Astrocyte (in vitro differentiated cells and primary cell): ENCODE measurements at regions not wholly inside any gene's neighbourhood (a gene's known extent, or its start where the extent isn't known, plus 50 kb on each side); places are given as distances from the start of the nearest gene placed in this dataset.

Source experiments
- CTCF ChIP-seq: IDR thresholded peaks from 2 replicates; pipeline ENCODE4 v1.5.1; 2011; ENCODE audit warnings: low read depth, mild to moderate bottlenecking, inconsistent platforms, low read length, moderate library complexity; ENCODE audit not compliant: insufficient read depth
- EZH2 ChIP-seq: IDR thresholded peaks from 2 replicates; pipeline ENCODE4 v1.6.1; 2012; ENCODE audit warnings: mild to moderate bottlenecking, low read length, inconsistent platforms; ENCODE audit not compliant: insufficient read depth

GRCh38 chrX:39765327-39765726 is 332.4 kb downstream of the BCOR start:
- TF ChIP-seq CTCF (no peak), EZH2 (no peak)
